GM19455 (cell line): ENCODE measurements at regions not wholly inside any gene's neighbourhood (a gene's known extent, or its start where the extent isn't known, plus 50 kb on each side); places are given as distances from the start of the nearest gene placed in this dataset.

Source experiments
- ATAC-seq: cut with Tn5 transposase; IDR thresholded peaks from one replicate; pipeline ENCODE4 v1.9.1; 2021; ENCODE audit not compliant: unreplicated experiment

DNA sequence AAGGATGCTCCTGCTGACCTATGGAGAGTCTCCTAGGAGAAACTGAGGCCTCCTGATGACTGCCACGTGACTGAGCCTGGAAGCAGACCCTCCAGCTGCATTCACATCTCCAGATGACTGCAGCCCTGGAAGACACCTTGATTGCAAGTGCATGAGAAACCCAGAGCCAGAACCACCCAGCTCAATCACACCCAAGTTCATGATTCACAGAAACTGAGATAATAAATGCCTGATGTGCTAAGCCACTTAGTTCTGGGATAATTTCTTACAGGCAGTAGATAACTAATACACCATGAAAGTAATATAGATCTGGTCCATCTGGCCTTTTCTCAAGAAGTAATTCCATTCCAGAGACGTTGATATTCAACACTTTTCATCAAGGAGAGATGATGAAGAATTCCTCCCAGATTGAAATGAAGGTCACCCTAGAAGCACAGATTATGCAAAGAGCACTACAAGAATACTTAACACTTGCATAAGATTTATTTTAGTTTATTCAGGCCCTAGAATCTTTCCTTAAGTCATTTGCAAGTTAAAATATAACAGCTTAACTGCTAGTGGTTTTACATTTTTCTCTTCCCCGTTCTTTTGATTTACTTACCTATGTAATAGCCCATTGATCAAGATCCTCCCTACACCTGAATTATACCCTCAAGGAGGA lies 208.2 kb upstream of the INHBA start:
- ATAC-seq, result no peak

DNA sequence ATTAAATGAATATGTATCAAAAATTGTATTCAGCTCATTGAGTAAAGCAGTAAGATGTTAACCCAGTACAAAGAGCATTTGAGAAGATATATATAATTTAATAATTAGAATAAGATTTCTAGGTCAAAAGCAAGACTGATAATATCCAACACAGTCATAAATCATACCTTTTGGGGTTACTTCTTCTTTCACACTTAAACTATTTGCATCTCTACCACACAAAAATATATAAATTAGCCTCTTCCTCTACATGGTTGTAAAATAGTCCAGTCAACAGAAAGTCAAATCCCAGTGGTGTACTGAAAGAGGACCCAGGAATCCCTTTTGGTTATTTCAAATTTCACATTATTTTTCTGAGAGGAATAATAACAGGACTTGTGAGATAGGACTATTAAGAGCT lies 204.6 kb upstream of the INHBA start:
- no peak for ATAC-seq

DNA sequence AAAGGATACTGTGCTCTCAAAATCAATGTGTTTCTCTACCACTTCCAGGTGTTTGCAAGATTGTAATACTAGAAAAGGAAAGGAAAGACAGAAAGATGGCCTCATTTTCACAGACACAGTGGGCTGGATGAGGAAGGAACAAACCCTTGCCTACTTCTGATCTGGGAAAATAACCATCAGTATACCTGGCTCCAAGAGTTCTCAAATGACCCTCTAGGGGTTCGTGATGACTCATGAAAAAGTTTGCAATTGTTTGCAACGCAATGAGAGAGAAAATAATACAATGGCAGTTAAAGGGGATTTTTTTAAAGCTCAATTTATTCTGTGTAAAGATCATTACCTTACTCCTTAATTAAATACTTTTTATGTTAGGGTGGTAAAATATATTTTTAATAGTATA lies 197.6 kb upstream of the INHBA start:
- ATAC-seq, result no peak

DNA sequence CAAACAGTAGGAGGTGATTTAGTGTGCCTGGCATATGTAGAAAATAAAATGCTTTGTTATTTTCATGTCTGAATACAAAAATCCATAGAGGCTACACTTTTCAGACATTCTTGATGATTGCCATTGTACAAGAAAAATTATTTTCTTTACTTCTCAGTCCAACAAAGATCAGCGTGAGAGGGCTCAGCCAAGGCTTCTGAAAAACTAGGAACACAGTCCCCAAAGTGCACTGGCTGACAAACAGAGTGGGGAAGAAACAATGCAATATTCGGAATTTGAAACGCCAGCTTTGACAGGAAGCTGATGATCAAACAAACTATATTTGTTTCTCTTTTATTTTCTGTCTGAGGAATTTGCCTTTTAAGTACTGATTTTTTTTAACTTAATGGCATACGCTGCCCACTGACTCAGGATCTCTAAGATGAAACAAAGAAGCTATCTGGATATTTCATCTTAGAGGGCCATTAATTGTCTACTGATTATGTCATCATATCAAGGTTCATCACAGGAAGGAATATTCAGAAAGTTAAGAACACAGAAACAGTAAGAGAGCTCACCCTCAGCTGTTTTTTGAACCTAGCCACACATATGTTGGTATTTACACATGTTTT lies 197.0 kb upstream of the INHBA start:
- ATAC-seq, result no peak

DNA sequence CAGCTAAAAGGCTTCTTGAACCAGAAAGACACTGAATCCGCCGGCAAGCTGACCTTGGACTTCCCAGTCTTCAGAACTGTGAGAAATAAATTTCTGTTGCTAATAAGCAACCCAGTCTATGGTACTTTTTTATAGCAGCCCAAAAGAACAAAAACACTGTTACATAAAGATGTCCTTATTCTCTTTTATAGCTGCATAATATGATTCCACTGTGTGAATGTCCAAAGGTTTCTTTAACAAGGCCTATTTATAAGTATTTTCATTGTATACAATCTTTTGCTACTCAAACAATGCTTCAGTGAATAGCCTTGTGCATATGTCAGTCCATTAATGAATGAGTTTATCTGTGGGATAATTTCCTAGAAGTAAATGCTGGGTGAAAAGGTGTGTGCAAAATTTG lies 190.8 kb upstream of the INHBA start:
- ATAC-seq, result no peak

DNA sequence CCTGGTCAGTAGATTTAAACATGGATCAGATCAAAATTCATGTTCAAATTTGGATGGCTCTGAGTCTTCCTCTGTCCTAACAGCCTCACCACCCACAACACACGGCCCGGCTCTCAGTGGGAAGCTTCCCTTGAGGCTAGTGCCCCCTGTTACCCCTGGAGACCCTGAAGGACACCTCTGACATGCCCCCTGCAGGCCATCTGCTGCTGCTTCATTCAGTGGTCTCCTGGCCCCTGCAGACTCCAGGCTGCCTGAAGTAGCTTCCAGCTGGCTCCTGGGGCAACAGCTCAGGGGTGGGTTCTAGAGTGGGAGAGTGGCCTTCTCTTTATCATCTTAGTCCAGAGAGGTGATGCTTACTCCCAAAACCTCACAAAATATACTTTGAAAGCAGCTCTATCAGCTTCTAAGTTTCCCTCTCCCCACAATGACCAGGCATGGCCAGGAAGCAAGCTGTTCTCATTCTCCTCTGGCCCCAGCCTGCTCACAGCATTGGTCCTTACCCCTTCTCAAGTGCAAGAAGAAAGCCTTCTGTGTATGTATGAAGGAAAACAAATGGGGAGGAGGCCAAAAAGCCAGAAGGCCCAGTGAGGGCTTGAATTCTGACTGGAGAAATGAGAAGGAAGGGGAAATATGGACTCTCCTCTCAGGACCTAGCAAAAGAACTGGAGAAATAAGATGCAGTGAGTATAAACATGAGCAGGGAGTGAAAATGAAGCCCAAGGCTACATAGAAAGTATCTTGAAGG lies 189.6 kb upstream of the INHBA start:
- no peak for ATAC-seq

DNA sequence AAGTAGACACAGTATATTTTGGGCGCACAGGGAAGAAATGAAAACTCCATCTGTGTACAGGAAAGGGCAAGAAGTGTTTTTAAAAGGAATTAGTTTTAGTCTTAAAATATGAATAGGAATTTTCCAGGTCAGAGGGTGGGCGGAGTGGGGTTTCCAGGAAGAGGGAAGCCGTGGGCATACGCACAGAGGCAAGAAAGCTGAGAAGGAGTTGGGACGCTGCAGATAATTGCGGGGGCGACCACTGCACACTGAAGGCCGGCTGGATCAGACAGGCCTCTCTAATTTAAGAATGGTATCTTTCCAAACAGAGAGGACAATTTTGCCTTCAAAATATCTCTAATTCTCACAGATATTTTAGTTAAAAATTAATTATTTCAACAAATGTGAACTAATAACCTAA lies 189.1 kb upstream of the INHBA start:
- ATAC-seq, result no peak

DNA sequence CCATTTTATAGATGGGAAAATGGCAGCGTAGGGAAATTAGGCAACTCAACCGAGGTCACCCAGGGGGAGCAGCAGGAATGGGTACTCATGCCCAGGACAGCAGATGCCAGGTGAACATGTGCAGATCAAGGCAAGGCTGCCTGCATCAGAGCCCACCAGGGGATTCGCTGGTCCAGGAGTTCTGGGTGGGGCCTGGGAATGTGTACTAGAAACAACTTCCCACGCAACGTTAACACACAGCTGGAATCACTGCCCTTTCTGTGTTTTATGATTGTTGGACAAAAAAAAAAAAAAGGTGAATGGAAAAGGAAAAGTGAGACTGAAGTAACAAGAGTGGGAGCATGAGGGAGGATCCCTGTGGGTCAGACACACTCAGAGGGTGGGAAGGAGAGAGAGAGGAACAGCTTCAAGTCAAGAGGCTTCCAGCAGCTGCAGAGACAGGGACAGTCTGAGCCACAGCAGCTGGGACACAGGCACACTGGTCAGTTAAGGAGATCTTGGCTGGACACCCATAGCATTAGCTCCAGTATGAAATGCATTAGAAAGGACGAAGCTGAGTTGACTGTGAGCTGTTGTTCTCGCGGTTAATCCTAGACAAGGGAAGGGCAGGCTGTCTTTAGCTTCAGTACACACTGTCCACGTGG lies 187.9 kb upstream of the INHBA start:
- no peak for ATAC-seq

DNA sequence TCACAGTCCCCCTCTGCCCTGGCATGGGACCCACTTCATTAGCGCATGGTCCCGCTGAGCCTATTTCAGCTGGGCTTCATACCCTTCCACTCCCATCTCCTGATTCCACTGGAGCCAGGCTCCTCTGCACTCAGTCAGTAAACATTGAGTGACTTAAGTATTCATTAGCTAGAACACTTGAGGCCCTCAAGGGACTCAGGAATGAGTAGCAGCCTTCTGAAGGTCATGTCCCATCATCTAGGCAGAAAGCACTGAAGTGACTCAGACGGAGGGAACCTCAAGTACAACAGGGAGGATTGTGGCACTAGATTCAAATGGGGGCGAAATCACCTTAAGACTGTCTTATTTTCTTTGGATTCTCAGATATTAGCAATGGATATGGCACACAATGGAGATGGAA lies 186.6 kb upstream of the INHBA start:
- no peak for ATAC-seq

DNA sequence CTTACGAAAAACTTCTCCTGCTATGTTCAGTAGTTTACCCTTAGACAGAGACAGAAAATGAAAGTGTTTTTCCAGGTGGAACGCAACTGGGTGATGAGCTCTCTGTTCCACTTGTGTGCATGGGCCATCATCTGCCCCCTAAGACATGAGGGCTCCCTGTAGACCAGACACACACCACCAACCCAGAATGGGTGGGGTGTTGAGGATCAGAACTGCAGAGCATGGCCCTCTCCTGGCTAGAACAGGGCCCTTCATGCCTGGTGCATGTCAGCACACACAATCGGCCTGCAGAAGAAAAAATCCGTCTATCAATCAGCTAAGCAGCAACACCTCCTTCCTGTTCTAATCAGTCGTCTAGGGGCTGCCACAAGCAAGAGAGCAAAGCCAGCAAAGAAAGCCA lies 186.2 kb upstream of the INHBA start:
- ATAC-seq, result no peak

DNA sequence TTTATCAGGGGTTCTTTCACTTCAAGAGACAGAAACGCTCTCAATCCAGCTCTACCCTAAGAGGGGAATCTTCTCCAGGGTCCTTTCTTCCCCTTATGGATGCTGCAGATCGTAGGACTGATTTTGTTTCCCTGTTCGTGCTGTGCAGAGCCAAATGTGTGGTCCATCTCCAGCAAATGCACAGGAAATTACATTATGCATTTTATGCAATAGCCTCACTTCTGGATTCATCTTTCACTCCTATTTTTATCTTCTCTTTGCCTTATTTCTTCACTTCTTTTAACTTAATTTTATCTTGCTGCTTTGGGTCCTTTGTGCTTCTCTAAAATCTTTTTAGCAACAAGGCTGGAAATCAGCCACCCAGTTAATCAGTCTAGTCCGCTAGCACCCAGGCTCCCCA lies 184.5 kb upstream of the INHBA start:
- no peak for ATAC-seq

DNA sequence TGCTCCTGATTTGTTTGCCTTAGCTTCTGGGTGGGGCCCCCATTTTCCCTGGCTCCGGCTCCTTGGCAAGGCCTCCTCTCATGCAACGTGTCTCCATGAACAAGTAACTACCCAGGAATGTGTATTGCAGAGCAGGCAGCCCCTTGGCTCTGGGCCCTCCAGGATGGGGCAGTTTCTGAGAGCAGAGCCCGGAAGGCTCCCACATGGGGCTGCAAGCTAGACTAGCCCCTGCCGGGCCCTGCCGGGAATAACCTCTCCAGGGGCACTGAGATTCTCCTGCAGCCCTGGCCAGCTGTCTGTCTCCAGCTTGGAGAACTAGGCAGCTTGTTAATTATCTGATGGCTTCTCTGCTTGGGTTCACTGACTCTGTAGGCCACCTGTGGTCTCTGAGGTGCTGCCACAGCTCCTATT lies 184.0 kb upstream of the INHBA start:
- no peak for ATAC-seq

DNA sequence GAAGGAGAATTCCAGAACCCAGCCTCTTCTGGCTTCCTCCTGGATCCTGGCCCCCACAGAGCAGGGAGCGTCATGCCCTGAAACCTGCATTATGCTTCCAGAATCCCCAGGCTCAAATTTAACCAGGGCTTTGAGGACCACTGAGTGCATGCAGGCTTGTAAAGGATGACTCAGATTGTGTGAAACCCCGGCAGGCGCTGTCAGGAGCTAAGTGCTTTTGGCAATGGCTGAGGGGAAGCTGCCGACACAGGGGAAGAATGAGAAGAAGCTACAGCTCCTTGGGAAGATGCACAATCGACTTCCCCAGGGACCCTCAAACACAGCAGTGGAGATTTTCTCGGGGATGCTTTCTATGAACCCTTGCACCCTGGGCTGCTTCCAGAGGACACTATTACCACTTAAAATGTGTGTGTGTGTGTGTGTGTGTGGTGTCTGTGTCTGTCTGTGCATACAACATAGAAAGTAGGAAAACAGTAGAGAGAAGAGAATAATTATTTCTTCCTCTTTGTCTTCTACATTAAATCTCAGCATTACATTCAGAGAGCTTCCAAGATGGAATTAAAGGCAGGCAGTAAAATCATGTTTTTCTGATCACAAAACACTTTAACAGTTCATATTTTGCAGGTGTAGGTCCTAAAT lies 183.5 kb upstream of the INHBA start:
- no peak for ATAC-seq

DNA sequence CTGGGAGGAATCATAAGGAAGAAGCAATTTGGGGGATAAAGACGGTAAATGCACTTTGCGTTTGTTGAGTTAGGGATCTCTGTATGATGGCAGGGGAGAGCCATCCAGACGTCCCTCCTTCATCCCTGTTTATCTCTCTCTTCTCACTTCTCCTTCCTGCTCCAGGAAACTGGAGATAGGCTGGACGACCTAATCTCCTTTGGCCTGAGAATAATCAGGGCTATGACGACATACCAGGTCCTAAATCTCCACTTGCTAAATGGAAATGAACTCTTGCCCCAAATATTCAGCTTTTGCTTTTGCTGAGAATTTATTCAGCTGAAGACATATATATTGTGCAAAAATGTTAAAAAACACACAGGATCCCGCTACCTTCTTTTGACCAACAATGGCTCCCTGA lies 182.9 kb upstream of the INHBA start:
- no peak for ATAC-seq

DNA sequence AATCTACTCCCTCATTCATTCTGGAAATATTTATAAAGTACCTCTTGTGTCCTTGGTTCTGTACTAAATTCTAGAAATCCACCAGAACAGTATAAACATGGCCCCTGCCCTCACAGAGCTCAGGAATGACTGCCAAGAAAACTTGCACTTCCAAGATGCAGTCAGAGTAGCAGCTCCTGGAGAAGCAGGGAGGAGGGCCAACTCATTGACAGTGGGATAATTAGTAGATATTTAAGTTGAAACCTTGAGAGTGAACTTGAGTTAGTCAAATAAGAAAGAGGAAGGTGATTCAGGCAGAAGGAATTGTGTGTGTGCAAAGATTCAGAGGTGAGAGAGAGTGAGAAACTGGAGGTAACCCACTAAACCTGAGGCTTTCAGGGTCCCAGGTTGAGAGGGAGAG lies 182.2 kb upstream of the INHBA start:
- no peak for ATAC-seq

DNA sequence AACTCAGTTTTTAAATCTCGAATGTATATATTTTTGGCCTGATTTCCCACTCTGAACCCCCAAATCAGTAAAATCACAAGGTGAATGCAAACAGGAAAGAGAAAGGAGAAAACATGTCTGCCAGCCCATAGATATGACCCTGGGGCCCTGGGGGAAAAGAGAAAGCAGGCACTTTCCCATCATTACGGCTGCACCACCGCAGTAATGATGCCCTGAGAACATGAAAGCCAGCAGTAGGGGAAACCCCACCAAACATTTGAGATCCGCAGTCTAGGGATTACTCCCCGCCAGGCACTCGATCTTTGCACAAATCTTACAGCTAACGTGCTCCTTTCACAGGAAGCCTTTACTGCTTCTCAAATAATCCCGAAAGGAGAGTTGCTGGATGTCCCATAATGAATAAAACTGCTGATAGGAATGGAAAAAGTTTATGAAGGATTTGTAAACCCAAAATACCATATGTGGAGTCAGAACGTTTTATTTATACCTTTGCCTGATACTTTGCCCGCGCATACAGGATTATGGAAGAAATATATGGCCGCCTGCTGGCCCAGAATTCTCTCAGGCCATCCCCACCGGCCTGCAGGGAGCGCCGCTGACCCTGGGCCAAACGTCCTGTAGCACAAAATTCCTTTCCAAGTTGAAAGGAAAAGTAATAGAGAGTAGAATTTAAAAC lies 180.0 kb upstream of the INHBA start:
- no peak for ATAC-seq

DNA sequence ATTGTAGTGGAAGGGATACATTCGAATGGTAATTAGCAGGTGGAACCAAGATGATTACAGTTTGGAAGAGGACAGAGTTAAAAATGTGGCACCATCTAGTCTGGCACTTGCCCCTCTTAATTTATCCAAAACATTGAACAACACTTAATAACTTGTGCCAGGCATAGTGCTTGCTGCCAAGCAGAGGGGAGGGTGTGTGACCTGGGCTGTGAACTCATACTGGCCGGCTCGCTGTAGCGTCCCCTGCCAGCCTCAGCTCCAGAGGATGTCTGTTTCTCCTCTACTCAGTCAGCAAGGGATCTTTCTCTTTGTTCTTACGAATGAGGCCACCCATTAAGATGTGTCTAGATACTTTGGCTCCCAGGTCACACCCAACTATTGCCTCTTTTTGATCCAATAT lies 179.4 kb upstream of the INHBA start:
- peak; percentile 7 for ATAC-seq

DNA sequence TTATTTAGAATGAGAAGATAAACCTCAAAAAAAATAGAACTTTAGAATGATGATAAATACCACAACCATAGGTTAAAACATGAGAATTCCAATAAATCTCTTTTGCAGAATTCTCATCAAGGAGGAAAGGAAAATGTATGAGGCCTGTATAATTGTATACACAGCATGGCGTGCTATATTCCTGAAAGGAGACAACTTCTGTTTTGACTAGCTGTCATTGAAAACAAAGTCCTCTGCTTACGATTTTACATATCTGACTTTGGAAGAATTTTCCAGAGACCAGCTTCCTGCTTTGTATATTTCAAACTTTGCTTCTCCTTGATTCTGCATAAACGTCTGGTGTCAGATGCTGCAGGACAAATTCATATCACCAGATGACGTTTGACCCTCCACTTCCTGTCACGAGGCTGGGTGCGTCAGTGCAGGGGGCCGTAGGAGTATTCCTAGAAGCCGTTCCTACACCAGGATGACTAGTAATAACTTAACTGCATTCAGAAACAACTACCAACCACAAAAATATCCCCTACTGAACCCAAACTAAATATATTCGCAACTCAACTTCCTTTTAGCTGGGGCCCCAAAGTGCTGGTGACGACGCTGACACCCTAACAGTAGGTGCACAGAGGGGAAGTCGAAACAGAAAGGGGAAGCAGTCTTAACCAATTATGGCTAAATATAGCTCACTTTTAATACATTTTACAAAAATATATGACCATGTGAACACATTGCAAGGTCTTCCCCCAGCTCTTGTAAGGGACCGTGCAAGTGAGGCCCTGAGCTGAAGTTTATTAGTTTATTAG lies 178.6 kb upstream of the INHBA start:
- peak; percentile 97 for ATAC-seq

DNA sequence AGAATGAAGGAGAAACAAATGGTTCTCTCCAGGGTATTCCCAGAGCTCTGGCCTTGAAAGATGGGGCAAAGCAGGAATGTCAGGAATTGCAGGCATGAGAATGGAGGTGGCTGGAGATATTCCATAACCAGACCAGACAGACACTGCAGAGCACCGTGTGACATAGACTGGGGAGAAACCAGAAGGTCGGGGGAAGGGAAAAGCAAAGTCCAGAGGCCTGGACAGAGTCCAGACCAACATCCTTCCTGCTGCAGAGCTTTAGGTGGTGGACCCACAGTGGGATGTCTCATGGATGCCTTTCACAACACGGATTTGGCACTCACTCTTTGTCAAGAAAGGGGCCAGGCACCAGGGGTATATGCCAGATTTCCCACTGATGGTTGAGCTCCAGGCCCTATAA lies 177.2 kb upstream of the INHBA start:
- ATAC-seq, result no peak

DNA sequence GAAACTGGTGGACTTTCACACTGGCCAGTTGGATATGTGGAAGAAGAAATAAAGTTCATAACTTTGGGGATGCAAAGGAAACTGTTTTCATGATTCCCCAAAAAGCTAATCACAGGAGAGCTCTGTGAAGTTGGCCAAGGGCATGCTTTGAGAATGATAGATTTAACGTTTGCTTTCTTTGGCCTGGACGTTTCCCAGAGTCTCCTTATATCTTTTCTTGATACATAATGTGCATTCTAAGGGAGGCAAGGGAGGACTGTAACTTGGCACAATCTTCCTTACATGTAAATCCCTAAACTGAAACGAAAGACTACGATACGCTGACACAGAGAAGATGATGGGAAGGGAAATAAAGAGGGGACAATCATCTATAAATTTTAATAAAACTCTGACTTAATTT lies 176.5 kb upstream of the INHBA start:
- ATAC-seq, result no peak
